ENCODE measurements at regions not wholly inside any gene's neighbourhood (a gene's known extent, or its start where the extent isn't known, plus 50 kb on each side); places are given as distances from the start of the nearest gene placed in this dataset.

GRCh38 chr4:119894650-119895208 lies 171.9 kb downstream of the MAD2L1 start:
- DNase-seq (ENCODE audit: low read depth) = no peak
- no peak for TF ChIP-seq CTCF (conservative IDR thresholded peaks at IDR 0.05; ENCODE audit: low read length)
- no peak overlapping the region for H3K4me3 ChIP-seq (ENCODE audit: low read length)

- no peak overlapping the region for H3K4me3 ChIP-seq (ENCODE audit: low read length)
- no peak for DNase-seq (ENCODE audit: low read depth)
- TF ChIP-seq CTCF (conservative IDR thresholded peaks at IDR 0.05; ENCODE audit: low read length) = no peak
Measured at GRCh38 chr4:119873794-119874325, 192.8 kb downstream of the MAD2L1 start.

GRCh38 chr4:119873132-119873531 lies 193.5 kb downstream of the MAD2L1 start:
- no peak for DNase-seq (ENCODE audit: low read depth)
- no peak overlapping the region for H3K4me3 ChIP-seq (ENCODE audit: low read length)
- TF ChIP-seq CTCF (conservative IDR thresholded peaks at IDR 0.05; ENCODE audit: low read length) = no peak

- no peak for DNase-seq (ENCODE audit: low read depth)
- no peak overlapping the region for H3K4me3 ChIP-seq (ENCODE audit: low read length)
- TF ChIP-seq CTCF (conservative IDR thresholded peaks at IDR 0.05; ENCODE audit: low read length) = no peak
Measured at GRCh38 chr4:119872371-119873016, 194.2 kb downstream of the MAD2L1 start.

GRCh38 chr4:119870856-119871255 lies 195.8 kb downstream of the MAD2L1 start:
- no peak for TF ChIP-seq CTCF (conservative IDR thresholded peaks at IDR 0.05; ENCODE audit: low read length)
- no peak for DNase-seq (ENCODE audit: low read depth)
- no peak overlapping the region for H3K4me3 ChIP-seq (ENCODE audit: low read length)

- no peak for TF ChIP-seq CTCF (conservative IDR thresholded peaks at IDR 0.05; ENCODE audit: low read length)
- no peak for DNase-seq (ENCODE audit: low read depth)
- H3K4me3 ChIP-seq (ENCODE audit: low read length) = no peak overlapping the region
Measured at GRCh38 chr4:119865789-119866188, 200.9 kb downstream of the MAD2L1 start.

GRCh38 chr4:119865389-119865788 lies 201.3 kb downstream of the MAD2L1 start:
- no peak overlapping the region for H3K4me3 ChIP-seq (ENCODE audit: low read length)
- no peak for DNase-seq (ENCODE audit: low read depth)
- no peak for TF ChIP-seq CTCF (conservative IDR thresholded peaks at IDR 0.05; ENCODE audit: low read length)
